Mesendoderm (in vitro differentiated cells): ENCODE measurements at regions not wholly inside any gene's neighbourhood (a gene's known extent, or its start where the extent isn't known, plus 50 kb on each side); places are given as distances from the start of the nearest gene placed in this dataset.

ENCODE experiments used
- DNase-seq: peaks from one replicate; pipeline ENCODE4 v3.0.0; 2013
- H2AK5ac ChIP-seq: 2 replicates; pipeline ENCODE4 v1.6.1; 2013; ENCODE audit warnings: low read length, inconsistent platforms
- H2BK120ac ChIP-seq: 2 replicates; pipeline ENCODE4 v1.6.1; 2013; ENCODE audit warnings: low read depth, mild to moderate bottlenecking, low read length, moderate library complexity, mixed read lengths
- H2BK15ac ChIP-seq: replicated peaks from 2 replicates; pipeline ENCODE4 v1.6.1; 2013; ENCODE audit warnings: low read depth, mild to moderate bottlenecking, moderate library complexity
- H2BK5ac ChIP-seq: 2 replicates; pipeline ENCODE4 v1.6.1; 2013; ENCODE audit warnings: low read length, inconsistent platforms
- H3K18ac ChIP-seq: 2 replicates; pipeline ENCODE4 v1.6.1; 2013; ENCODE audit warnings: mild to moderate bottlenecking, low read length, mixed read lengths
- H3K23ac ChIP-seq: one replicate; pipeline ENCODE4 v1.6.1; 2013; ENCODE audit warnings: low read length
- H3K27ac ChIP-seq: 2 replicates; pipeline ENCODE4 v1.5.1; 2013; ENCODE audit warnings: low read depth, mild to moderate bottlenecking, inconsistent platforms, low read length, moderate library complexity
- H3K27me3 ChIP-seq: 2 replicates; pipeline ENCODE4 v1.6.1; 2013; ENCODE audit warnings: low read length, control low read depth, mild to moderate bottlenecking, inconsistent platforms; ENCODE audit not compliant: insufficient read depth, poor library complexity
- H3K36me3 ChIP-seq: 2 replicates; pipeline ENCODE4 v1.6.1; 2013; ENCODE audit warnings: low read length, inconsistent platforms; ENCODE audit not compliant: control insufficient read depth, insufficient read depth
- H3K4ac ChIP-seq: one replicate; pipeline ENCODE4 v1.6.1; 2013; ENCODE audit warnings: low read depth, mild to moderate bottlenecking, low read length, moderate library complexity
- H3K4me1 ChIP-seq: 2 replicates; pipeline ENCODE4 v1.6.1; 2013; ENCODE audit warnings: low read depth, low read length, inconsistent platforms; ENCODE audit not compliant: control insufficient read depth
- H3K4me2 ChIP-seq: 2 replicates; pipeline ENCODE4 v1.6.1; 2013; ENCODE audit warnings: low read length
- H3K4me3 ChIP-seq: 2 replicates; pipeline ENCODE4 v1.5.1; 2013; ENCODE audit warnings: mild to moderate bottlenecking, low read length
- H3K56ac ChIP-seq: one replicate; pipeline ENCODE4 v1.6.1; 2013; ENCODE audit warnings: low read length
- H3K79me1 ChIP-seq: 2 replicates; pipeline ENCODE4 v1.6.1; 2013; ENCODE audit warnings: low read length, inconsistent platforms
- H3K79me2 ChIP-seq: 2 replicates; pipeline ENCODE4 v1.6.1; 2013; ENCODE audit warnings: mild to moderate bottlenecking, low read length; ENCODE audit not compliant: control insufficient read depth, insufficient read depth
- H3K9ac ChIP-seq: 2 replicates; pipeline ENCODE4 v1.6.1; 2013; ENCODE audit warnings: low read length, inconsistent platforms
- H4K5ac ChIP-seq: one replicate; pipeline ENCODE4 v1.6.1; 2013; ENCODE audit warnings: low read length
- H4K8ac ChIP-seq: one replicate; pipeline ENCODE4 v1.6.1; 2013; ENCODE audit warnings: low read depth, mild to moderate bottlenecking, control low read depth, low read length, moderate library complexity
- WGBS: extraction: QIAGEN DNeasy Blood & Tissue Kit; methylation state at CpG from one replicate; pipeline ENCODE4 v1.1.7; 2013; ENCODE audit warnings: low lambda C conversion rate, missing lambda C conversion rate; ENCODE audit not compliant: insufficient coverage; ENCODE audit errors: extremely low coverage; 5-methylcytosine and 5-hydroxymethylcytosine counted together

DNA sequence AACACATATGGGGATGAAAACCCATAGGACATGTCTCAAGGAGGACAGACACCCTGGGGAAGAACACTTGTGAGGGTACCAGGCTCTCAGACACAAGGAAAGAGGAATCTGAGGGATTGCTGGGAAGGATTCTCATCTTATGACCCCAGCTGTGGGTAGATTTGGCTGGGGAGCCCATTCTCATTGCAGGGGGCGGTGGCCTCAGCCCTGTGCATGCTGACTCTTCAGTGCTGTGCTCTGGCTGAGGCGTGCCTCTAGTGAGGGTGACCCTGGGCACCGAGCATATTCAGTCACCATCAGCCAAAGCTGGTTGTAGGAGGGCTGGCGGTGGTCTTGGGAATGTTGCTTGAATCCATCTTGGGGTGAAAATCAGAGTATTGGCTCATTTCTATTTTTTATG lies 140.7 kb downstream of the TM9SF2 start:
- Histone ChIP-seq H2AK5ac (no peak overlapping the region), H4K5ac (no peak overlapping the region), H3K79me1 (no peaks in the 10 kb centered on the region), H3K27ac (no peak overlapping the region), H3K36me3 (no peaks in the 10 kb centered on the region), H3K23ac (no peak overlapping the region), H3K9ac (no peak overlapping the region), H2BK5ac (no peak overlapping the region), H3K4me2 (no peak overlapping the region), H2BK120ac (no peak overlapping the region), H4K8ac (no peak overlapping the region), H3K79me2 (no peaks in the 10 kb centered on the region), H3K18ac (no peak overlapping the region), H2BK15ac (no peak overlapping the region), H3K4me3 (no peak overlapping the region), H3K27me3 (no peaks in the 10 kb centered on the region), H3K56ac (no peak overlapping the region), H3K4me1 (no peaks in the 10 kb centered on the region), H3K4ac (no peak overlapping the region)
- WGBS: no CpG with 5 or more reads among the region's 4 CpGs
- no peak for DNase-seq

DNA sequence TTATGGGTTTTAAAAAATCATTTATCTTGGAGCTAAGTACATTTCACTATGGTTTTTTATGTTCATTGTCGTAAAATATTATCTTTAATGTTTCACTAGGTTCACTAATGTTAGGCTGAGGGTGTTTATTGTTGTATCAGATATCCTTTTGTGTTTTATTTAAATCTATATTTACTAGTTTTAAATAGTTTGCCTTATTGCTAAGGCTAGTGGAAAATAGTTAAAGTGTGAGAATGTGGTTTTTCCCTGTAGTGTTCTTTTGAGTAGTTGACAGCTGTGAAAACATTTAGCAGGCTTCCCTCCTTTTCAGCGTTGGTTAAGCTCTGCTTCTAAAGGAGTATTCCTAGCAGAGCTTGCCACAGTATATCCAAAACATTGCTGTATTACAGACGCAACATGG lies 139.0 kb downstream of the TM9SF2 start:
- H4K8ac ChIP-seq: no peak overlapping the region
- H2BK15ac ChIP-seq: no peak overlapping the region
- no peak overlapping the region for H4K5ac ChIP-seq
- H3K79me1 ChIP-seq: no peaks in the 10 kb centered on the region
- no peak overlapping the region for H3K4ac ChIP-seq
- H3K56ac ChIP-seq: no peak overlapping the region
- no CpG with 5 or more reads among the region's 3 CpGs for WGBS
- H3K79me2 ChIP-seq: no peaks in the 10 kb centered on the region
- no peaks in the 10 kb centered on the region for H3K36me3 ChIP-seq
- H3K4me1 ChIP-seq: no peaks in the 10 kb centered on the region
- no peak overlapping the region for H3K27ac ChIP-seq
- DNase-seq: no peak
- no peak overlapping the region for H2BK5ac ChIP-seq
- H2AK5ac ChIP-seq: no peak overlapping the region
- no peak overlapping the region for H3K18ac ChIP-seq
- H3K27me3 ChIP-seq: no peaks in the 10 kb centered on the region
- no peak overlapping the region for H3K9ac ChIP-seq
- no peak overlapping the region for H3K23ac ChIP-seq
- no peak overlapping the region for H3K4me2 ChIP-seq
- no peak overlapping the region for H3K4me3 ChIP-seq
- H2BK120ac ChIP-seq: no peak overlapping the region

DNA sequence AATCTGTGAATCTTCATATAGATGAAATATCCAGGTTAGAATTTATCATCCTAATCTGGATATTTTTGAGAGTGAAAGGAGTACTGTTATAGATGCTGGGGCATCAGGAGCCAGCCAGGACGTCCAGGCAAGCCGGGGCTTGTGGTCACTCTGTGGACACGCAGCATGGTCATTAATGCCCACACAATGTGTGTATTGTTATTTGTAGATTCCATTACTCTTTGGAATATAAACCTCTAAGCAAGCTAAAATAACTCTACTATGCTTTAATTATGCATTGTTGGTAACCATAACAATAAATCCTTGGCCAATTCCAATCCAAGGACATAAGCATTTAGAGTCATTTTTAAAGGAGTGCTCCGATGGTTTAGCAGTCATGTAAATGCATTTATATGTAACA lies 137.9 kb downstream of the TM9SF2 start:
- Histone ChIP-seq H3K23ac (no peak overlapping the region), H4K5ac (no peak overlapping the region), H2BK15ac (no peak overlapping the region), H3K79me1 (no peaks in the 10 kb centered on the region), H2BK5ac (no peak overlapping the region), H3K56ac (no peak overlapping the region), H3K4me1 (no peaks in the 10 kb centered on the region), H3K4me3 (no peak overlapping the region), H3K27ac (no peak overlapping the region), H2BK120ac (no peak overlapping the region), H2AK5ac (no peak overlapping the region), H3K79me2 (no peaks in the 10 kb centered on the region), H4K8ac (no peak overlapping the region), H3K36me3 (no peaks in the 10 kb centered on the region), H3K9ac (no peak overlapping the region), H3K4me2 (no peak overlapping the region), H3K18ac (no peak overlapping the region), H3K4ac (no peak overlapping the region), H3K27me3 (no peaks in the 10 kb centered on the region)
- no peak for DNase-seq
- no CpG with 5 or more reads among the region's 4 CpGs for WGBS

DNA sequence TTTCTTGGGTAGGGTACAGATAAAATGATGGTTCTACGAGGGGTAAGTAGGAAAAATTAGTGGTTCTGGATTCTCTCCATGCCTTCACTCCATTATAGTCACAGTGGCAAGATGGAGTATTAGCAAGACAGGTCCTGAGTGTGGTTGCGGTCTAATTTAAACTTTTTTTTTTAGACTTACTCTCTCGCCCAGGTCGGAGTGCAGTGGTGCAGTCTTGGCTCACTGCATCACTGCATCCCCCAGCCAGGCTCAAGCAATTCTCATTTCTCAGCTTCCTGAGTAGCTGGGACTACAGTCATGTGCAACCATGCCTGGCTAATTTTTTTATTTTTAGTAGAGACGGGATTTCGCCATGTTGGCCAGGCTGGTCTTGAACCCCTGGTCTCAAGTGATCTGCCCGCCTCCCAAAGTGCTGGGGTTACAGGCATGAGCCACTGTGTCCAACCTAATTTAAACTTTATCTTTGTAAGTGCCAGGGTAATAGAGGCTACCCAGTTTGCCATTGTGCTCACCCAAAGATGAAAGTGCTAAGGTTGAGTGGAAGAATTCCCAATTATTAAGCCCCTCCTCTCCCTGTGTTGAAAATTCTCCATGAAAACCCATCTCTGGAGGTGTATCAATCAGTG lies 135.6 kb downstream of the TM9SF2 start:
- Histone ChIP-seq H3K4me1 (no peaks in the 10 kb centered on the region), H3K27ac (no peak overlapping the region), H4K5ac (no peak overlapping the region), H2AK5ac (no peak overlapping the region), H2BK5ac (no peak overlapping the region), H3K36me3 (no peaks in the 10 kb centered on the region), H3K9ac (no peak overlapping the region), H3K79me2 (no peaks in the 10 kb centered on the region), H3K18ac (no peak overlapping the region), H3K4me3 (no peak overlapping the region), H2BK15ac (no peak overlapping the region), H3K4me2 (no peak overlapping the region), H4K8ac (no peak overlapping the region), H3K27me3 (no peaks in the 10 kb centered on the region), H3K23ac (no peak overlapping the region), H3K4ac (no peak overlapping the region), H3K56ac (no peak overlapping the region), H2BK120ac (no peak overlapping the region), H3K79me1 (no peaks in the 10 kb centered on the region)
- DNase-seq: no peak
- WGBS: no CpG with 5 or more reads among the region's 7 CpGs

DNA sequence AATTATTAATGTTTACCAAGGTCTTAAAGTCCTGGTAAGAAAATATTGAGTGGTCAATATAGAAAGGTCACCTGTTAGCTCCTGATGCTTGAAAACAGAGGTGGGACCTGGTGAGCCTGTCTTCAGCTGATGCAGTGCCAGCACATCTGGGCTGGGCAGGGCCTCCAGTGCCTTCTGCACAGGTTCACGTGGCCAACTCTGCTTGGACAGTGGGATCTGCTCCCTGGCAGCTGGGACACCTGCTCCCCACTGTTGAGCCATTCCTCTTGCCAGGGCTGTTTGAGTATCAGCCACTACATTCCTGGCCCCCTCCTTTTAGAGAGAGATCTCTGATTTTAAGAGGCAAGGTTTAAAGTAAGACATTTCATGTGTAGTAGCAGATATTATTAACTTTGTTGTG lies 135.0 kb downstream of the TM9SF2 start:
- Histone ChIP-seq H3K79me1 (no peaks in the 10 kb centered on the region), H2AK5ac (no peak overlapping the region), H3K36me3 (no peaks in the 10 kb centered on the region), H3K56ac (no peak overlapping the region), H3K9ac (no peak overlapping the region), H3K4me3 (no peak overlapping the region), H3K27ac (no peak overlapping the region), H2BK120ac (no peak overlapping the region), H3K4me2 (no peak overlapping the region), H3K18ac (no peak overlapping the region), H3K4ac (no peak overlapping the region), H2BK15ac (no peak overlapping the region), H3K23ac (no peak overlapping the region), H2BK5ac (no peak overlapping the region), H4K5ac (no peak overlapping the region), H3K79me2 (no peaks in the 10 kb centered on the region), H3K4me1 (no peaks in the 10 kb centered on the region), H3K27me3 (no peaks in the 10 kb centered on the region), H4K8ac (no peak overlapping the region)
- no CpG with 5 or more reads among the region's 1 CpG for WGBS
- DNase-seq: no peak

DNA sequence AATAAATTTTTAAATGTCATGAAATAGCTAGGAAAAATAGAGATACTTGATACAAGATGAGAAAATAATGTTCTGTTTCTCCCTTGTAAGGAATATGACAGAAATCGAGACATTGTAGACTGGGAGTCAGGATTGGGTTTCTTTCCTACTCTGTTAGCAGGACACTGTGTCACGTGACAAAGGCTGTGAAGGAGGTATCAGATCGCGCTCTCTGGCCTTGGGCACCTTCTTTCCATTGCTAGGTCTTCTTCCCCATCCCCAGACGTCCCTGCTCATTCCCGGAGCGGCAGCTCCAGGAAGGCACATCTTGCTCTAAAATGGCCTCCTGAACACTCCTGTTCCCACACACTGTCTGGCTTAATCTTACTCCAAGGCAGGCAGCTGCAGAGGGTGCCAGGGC lies 133.4 kb downstream of the TM9SF2 start:
- no peak overlapping the region for H3K56ac ChIP-seq
- no peak overlapping the region for H2BK5ac ChIP-seq
- no peak overlapping the region for H3K18ac ChIP-seq
- no peaks in the 10 kb centered on the region for H3K36me3 ChIP-seq
- WGBS: no CpG with 5 or more reads among the region's 7 CpGs
- no peak overlapping the region for H3K23ac ChIP-seq
- no peak overlapping the region for H4K5ac ChIP-seq
- H2BK120ac ChIP-seq: no peak overlapping the region
- H3K27me3 ChIP-seq: no peaks in the 10 kb centered on the region
- DNase-seq: no peak
- no peak overlapping the region for H2BK15ac ChIP-seq
- H3K4me2 ChIP-seq: no peak overlapping the region
- H3K27ac ChIP-seq: no peak overlapping the region
- H3K79me2 ChIP-seq: no peaks in the 10 kb centered on the region
- no peak overlapping the region for H3K4ac ChIP-seq
- no peak overlapping the region for H4K8ac ChIP-seq
- no peak overlapping the region for H3K4me3 ChIP-seq
- H2AK5ac ChIP-seq: no peak overlapping the region
- H3K4me1 ChIP-seq: no peaks in the 10 kb centered on the region
- no peaks in the 10 kb centered on the region for H3K79me1 ChIP-seq
- H3K9ac ChIP-seq: no peak overlapping the region
